Adipose tissue (tissue), 3 donors: ENCODE measurements at regions not wholly inside any gene's neighbourhood (a gene's known extent, or its start where the extent isn't known, plus 50 kb on each side); places are given as distances from the start of the nearest gene placed in this dataset.
"Not testable (repeated sequence)": the region's sequence is repeated elsewhere in the genome, so short reads cannot be mapped to it uniquely, and the experiment has no call there.

Experiments used
- H3K27ac ChIP-seq: one replicate; pipeline ENCODE4 v1.5.1; 2013; ENCODE audit warnings: low read depth, low read length
- WGBS, 3 donors: extraction: QIAGEN DNeasy Blood & Tissue Kit; methylation state at CpG; one replicate each; pipeline ENCODE4 v1.1.7; 2013; 5-methylcytosine and 5-hydroxymethylcytosine counted together
- donor health status: healthy with polysubstance abuse.
- donor health status: Bipolar disorder and iron deficiency.
- donor health status: healthy.

DNA sequence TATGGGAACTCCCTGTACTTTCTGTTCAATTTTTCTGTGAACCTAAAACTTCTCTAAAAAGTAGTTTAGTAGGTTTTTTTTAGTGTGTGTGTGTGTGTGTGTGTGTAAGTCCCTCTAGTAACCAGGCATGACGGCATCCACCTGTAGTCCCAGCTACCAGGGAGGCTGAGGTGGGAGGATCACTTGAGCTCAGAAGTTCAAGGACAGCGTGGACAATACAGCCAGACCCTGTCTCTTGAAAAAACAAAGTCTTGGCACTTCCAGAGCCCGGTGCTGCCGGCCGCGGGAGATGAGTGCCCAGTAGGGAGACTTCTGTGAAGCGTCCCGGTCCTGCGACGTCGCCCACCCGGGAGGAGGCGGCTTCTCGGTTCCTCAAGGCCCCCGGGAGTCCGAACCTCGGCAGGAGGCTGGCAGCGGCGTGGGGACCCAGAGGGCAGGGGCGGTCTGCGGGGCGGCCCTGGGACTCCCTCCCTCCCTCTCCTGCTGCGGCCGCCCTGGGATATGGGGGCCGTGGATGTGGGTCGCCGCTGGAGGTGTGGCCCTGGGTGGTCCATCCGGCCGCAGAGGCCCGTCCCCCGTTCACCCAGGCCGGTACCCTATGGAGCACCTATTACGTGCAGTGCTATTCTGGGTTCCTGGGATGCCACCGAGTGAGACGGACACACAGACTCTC is 78.0 kb upstream of the SIRPG start:
- WGBS, 3 donors = 84 to 91% (median 89%) methylated on average over 28 to 35 of the region's 35 CpGs

DNA sequence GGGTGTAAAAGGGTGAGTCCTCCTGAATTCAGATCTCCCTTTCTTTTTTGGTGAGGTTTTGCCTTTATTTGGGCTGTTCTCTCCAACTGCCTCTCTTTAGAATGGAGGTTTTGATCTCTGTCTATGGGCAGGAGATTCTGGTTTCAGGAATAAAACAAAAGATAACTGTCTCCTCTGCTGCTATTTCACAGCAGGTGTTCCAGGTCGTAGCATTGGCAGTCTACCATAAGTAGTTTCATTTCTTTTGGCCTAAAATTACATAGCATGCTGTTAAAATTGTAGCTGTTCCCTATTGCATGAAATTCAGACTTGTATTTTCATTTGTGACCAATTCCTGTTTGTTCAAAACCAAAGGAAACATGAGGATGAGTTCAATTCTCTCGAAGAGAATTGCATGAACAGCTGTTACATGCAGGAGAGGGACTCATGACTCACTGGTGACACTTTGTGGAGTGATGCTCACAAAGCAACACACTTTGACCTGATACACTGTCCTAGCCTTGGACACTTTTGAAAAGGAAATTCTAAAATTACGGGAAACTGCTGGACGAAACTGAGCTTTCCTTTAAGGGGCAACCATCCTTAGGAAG is 76.8 kb upstream of the SIRPG start:
- 39 to 49% (median 47%) methylated on average over 4 of the region's 4 CpGs for WGBS, 3 donors
- no peak overlapping the region for H3K27ac ChIP-seq

More for the DNA sequence above, 78.0 kb upstream of the SIRPG start:
- H3K27ac ChIP-seq = no peak overlapping the region

DNA sequence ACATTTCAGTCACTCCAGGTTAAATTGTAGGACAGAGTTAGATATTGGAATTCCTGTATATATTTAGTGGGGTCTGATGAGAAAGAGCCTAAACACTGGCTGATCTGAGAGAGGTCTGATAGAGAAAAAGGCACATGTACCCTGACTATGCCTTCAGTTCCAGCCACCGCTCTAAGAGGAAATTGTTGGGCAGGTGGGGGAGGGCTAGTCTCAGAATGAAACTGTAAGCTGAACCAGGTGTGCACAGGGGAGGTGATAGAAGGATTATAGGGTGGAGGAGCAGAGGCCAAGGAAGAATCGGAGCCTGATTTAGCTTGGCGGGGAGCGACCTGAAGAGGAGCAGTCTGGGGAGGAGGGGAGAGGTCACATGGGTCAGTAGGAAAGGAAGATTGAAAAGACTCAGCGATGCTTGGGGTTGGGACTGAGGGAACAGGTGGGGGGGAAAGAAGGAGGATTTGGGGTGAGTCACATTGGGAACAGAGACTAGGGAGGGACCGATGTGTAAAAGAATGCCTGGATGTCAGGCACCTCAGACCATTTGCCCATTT is 74.3 kb upstream of the SIRPG start:
- H3K27ac ChIP-seq = not testable (repeated sequence)
- WGBS, 3 donors = 65 to 90% (median 81%) methylated on average over 6 of the region's 6 CpGs

DNA sequence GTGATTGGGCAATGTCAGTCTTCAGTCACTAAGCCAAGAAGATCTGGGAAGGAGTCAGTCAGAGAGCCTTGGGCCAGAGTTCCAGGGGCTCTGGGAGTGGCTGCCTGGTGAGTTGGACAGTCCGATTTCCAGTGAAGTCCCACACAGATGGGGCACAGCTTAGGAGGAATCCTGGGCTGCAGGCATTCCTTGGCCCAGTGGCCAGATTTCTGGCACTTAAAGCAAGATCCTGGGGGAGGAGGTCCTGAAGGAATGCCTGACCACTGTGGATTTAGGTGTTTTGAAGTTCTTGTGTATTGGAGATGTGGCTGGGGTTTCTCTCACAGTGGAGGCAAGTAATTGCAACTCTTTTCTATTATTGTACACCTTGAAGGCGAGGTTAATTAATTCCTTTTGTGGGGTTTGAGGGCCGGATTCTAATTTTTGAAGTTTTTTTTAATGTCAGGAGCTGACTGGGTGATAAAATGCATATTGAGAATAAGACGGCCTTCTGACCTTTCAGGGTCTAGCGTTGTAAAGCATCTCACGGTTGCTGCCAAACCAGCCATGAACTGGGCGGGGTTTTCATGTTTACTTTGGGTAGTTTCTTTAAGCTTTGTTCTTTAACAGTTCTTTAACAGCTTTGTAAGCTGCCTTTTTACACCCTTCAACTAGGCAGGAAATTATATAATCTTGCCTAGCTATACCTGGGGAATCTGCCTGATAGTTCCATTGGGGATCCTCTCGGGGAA is 73.6 kb upstream of the SIRPG start:
- WGBS, 3 donors = 44 to 77% (median 70%) methylated on average over 8 of the region's 8 CpGs
- not testable (repeated sequence) for H3K27ac ChIP-seq

- not testable (repeated sequence) for H3K27ac ChIP-seq
- 77 to 86% (median 82%) methylated on average over 3 of the region's 3 CpGs for WGBS, 3 donors
Measured at GRCh38 chr20:1727303-1727702, 69.7 kb upstream of the SIRPG start.

- 56 to 85% (median 81%) methylated on average over 3 of the region's 3 CpGs for WGBS, 3 donors
- no peak overlapping the region for H3K27ac ChIP-seq
Measured at GRCh38 chr20:1724901-1725300, 67.3 kb upstream of the SIRPG start.

- WGBS, 3 donors = 60 to 92% (median 87%) methylated on average over 2 of the region's 2 CpGs
Measured at GRCh38 chr20:1722513-1723050, 65.0 kb upstream of the SIRPG start.

GRCh38 chr20:1721687-1722512 is 64.3 kb upstream of the SIRPG start:
- WGBS, 3 donors = 51 to 80% (median 68%) methylated on average over 6 of the region's 6 CpGs

More at GRCh38 chr20:1722513-1723050, 65.0 kb upstream of the SIRPG start:
- H3K27ac ChIP-seq = no peak overlapping the region

GRCh38 chr20:1720845-1721475 is 63.4 kb upstream of the SIRPG start:
- WGBS, 3 donors = 65 to 83% (median 78%) methylated on average over 5 of the region's 5 CpGs

More at GRCh38 chr20:1721687-1722512, 64.3 kb upstream of the SIRPG start:
- no peak overlapping the region for H3K27ac ChIP-seq

DNA sequence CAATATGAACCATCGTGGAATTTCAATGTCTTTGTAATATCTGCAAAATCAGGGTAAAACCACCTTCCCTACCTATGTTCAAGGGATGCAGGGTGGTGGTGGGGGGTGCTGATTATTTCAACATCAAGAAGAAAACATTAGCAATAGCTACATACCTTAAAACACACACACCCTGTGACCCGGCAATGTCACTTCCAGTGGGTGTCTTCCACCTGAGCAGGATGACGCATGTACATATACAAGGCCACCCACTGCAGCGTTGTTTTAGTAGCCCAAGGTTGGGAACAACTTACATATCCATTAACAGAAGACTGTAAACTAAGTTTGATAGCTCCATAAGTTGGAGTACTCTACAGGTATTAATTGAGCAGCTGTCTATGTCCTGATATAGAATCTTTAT is 62.6 kb upstream of the SIRPG start:
- H3K27ac ChIP-seq = no peak overlapping the region
- 83 to 95% (median 95%) methylated on average over 4 of the region's 4 CpGs for WGBS, 3 donors

More at GRCh38 chr20:1720845-1721475, 63.4 kb upstream of the SIRPG start:
- no peak overlapping the region for H3K27ac ChIP-seq

GRCh38 chr20:1718604-1719384 is 61.2 kb upstream of the SIRPG start:
- WGBS, 3 donors = 53 to 59% (median 55%) methylated on average over 8 of the region's 8 CpGs
- no peak overlapping the region for H3K27ac ChIP-seq

DNA sequence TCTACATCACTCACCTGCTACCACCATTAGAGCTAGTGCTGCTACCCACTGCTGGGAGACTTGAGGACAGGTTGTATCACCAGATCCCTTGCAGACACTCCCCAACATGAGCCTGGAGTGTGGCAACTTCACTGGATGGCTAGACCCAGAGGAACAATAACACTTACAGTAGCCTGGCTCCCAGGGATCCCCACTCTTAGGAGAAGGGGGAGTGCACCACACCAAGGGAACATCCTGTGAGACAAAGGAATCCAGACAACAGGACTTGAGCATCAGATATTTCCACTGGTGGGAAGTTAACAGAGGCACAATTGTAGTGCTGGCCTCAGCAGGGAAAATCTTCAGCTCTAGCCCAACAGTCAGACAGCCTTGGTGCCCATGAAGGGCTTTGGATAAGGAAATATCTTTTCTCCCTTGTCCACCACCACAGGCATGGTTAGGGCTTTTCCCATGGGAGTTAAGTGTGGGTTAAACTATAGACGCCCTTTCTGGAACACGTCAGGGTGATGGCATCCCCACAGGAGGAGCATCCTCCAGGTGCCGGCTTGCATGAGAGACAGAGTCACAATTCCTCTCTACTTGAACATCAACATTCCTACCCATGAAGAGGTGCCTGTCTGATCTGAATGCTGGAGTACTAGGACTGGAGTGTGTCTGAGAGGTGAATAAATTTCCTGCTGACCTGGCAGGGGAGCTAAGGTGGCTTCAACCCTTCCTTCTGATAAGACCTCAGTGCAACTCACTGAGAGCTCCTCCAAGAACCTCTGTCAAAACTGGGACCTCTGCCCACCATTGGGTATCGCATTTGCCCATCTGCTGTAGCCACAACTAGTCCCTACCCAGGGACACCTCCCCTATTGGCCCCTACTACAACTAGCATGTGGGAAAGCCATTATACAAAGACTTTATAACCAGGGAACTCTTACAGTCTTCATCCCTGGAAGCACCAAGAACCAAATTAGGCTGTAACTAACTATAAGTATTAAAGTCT is 55.4 kb upstream of the SIRPG start:
- no peak overlapping the region for H3K27ac ChIP-seq
- 80 to 94% (median 89%) methylated on average over 4 of the region's 4 CpGs for WGBS, 3 donors

DNA sequence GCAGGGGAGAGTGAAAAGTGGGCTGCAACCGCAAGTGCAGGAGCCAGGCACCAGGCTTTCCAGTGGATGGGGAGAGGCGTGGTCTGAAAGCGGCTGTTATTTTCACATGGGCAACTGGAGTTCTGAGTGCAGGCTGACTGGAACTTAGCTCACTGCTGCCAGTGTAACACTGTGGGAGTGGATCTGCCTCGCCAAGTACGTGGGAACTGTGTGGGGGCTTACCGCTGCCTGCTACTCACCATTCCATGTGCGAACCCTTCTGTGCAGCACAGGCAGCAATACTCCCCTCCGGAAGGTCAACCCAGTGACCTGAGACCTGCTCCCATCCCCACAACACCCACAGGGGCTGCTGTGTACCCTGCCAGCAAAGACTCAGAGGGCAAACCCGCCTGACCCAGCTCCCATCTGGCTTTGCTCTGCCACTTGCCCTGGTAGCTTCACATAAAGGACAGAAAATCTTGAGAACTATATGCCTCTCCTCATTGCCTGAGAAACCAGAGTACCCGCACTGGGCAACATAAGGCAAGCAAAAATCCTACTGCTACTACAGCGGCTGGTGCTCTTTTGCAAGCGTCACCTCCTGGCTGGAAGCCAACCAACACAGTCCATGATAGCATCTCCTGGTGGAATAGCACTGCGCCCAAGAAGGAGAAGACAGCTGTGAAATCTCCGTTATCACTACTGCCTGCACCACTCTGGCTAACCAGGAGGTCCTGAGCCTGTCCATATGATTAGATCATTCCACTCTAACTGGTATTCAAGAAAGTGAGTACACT is 54.4 kb upstream of the SIRPG start:
- H3K27ac ChIP-seq = no peak overlapping the region
- WGBS, 3 donors = 83 to 91% (median 90%) methylated on average over 14 of the region's 14 CpGs

GRCh38 chr20:1711266-1711665 is 53.7 kb upstream of the SIRPG start:
- 80 to 92% (median 92%) methylated on average over 11 of the region's 11 CpGs for WGBS, 3 donors
- H3K27ac ChIP-seq = no peak overlapping the region

GRCh38 chr20:1710484-1710883 is 52.9 kb upstream of the SIRPG start:
- 45 to 71% (median 60%) methylated on average over 7 of the region's 7 CpGs for WGBS, 3 donors

More at GRCh38 chr20:1710484-1710883, 52.9 kb upstream of the SIRPG start:
- H3K27ac ChIP-seq = no peak overlapping the region
